ENCODE measurements at regions not wholly inside any gene's neighbourhood (a gene's known extent, or its start where the extent isn't known, plus 50 kb on each side); places are given as distances from the start of the nearest gene placed in this dataset.

- no peak for DNase-seq (ENCODE audit: extremely low spot score)
- TF ChIP-seq LEF1 (IDR thresholded peaks at IDR 0.05; ENCODE audit: borderline replicate concordance) (no peak), FOXM1 (IDR thresholded peaks at IDR 0.05; ENCODE audit: borderline replicate concordance) (no peak), TARDBP (IDR thresholded peaks at IDR 0.05) (no peak), CTBP1 (IDR thresholded peaks at IDR 0.05; ENCODE audit: borderline replicate concordance) (no peak), SUZ12 (IDR thresholded peaks at IDR 0.05) (no peak), ZNF384 (IDR thresholded peaks at IDR 0.05) (no peak), ARNT (IDR thresholded peaks at IDR 0.05) (no peak), NFRKB (IDR thresholded peaks at IDR 0.05) (no peak)
- TF ChIP-seq, protein P1, sequence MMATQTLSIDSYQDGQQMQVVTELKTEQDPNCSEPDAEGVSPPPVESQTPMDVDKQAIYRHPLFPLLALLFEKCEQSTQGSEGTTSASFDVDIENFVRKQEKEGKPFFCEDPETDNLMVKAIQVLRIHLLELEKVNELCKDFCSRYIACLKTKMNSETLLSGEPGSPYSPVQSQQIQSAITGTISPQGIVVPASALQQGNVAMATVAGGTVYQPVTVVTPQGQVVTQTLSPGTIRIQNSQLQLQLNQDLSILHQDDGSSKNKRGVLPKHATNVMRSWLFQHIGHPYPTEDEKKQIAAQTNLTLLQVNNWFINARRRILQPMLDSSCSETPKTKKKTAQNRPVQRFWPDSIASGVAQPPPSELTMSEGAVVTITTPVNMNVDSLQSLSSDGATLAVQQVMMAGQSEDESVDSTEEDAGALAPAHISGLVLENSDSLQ (IDR thresholded peaks at IDR 0.05): no peak
- POLR2A ChIA-PET: no interaction called here
- CTCF ChIA-PET: no interaction called here
Measured at GRCh38 chr20:1820138-1821079, 74.8 kb upstream of the SIRPA start.

DNA sequence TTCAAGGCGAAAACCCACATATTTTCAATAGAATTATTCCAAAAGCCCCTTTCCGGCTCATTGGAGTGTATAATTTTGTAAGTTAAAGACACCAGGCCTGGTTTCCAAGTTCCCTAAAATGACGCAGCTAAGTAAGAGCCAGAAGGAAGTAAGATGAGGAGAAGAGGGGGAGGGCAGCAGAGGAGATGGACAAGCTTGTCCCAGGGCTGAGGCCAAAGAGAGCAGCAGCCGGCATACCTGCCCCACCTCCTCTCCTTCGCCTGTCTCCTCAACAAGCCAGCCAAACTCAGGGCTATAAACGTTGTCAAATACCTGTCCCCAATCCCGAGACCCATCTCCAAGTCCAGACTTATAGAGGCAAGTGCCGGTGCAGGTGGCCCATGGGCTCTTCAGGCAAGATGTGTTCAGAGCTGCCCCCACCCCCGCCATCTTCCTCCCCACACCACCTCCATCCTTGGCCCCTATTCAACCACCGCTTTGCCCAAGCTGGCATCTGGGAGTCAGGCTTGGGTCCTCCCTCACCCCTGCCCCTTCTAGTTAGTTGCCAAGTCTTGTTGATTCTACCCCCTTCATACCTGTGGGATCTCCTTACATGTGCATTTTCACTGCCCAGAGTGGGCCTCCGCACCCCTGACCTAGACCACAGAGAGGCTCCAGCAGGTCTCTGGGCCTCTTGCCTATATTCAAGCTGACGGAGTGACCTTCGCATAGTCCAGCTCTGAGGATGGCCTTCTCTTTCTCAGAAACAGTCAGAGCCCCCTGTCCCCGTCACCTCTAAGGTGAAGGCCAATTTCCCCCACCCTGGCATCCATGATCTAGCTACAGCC lies 75.7 kb upstream of the SIRPA start:
- ChIA-PET POLR2A (no interaction called here), CTCF (no interaction called here)
- no peak for DNase-seq (ENCODE audit: extremely low spot score)
- TF ChIP-seq SUZ12 (IDR thresholded peaks at IDR 0.05) (no peak), ARNT (IDR thresholded peaks at IDR 0.05) (no peak), NFRKB (IDR thresholded peaks at IDR 0.05) (no peak), HDGF (IDR thresholded peaks at IDR 0.05; ENCODE audit: borderline replicate concordance) (no peak), FOXA1 (IDR thresholded peaks at IDR 0.05) (no peak), L3MBTL2 (conservative IDR thresholded peaks at IDR 0.05) (no peak), SP1 (IDR thresholded peaks at IDR 0.05) (no peak), BHLHE40 (IDR thresholded peaks at IDR 0.05; ENCODE audit: borderline replicate concordance) (no peak), CTBP1 (IDR thresholded peaks at IDR 0.05; ENCODE audit: borderline replicate concordance) (no peak), TARDBP (IDR thresholded peaks at IDR 0.05) (no peak), FOXM1 (IDR thresholded peaks at IDR 0.05; ENCODE audit: borderline replicate concordance) (no peak), ELF4 (IDR thresholded peaks at IDR 0.05) (no peak), FOXK2 (IDR thresholded peaks at IDR 0.05) (no peak), LEF1 (IDR thresholded peaks at IDR 0.05; ENCODE audit: borderline replicate concordance) (no peak), ZNF384 (IDR thresholded peaks at IDR 0.05) (no peak)
- TF ChIP-seq, protein P1 (IDR thresholded peaks at IDR 0.05): no peak

DNA sequence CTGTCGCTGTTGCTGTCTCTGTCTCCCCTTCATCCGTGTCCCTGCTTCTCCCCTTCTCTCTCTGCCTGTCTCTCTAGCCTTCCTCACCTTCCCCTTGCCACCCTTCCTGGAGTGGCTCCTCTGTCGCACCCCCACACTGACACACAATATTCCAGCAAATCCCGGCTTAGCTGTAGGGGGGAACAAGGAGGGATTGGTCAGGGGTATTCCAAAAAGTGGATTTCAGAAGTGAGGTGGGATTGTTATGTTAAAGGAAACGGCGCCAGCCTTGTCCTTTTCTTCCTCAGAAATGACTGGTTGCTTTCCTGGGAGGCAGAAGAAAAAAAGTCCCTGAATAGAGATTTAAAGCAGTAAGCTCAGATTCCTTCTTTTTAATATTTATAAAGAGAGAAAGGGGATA lies 76.3 kb upstream of the SIRPA start:
- POLR2A ChIA-PET: no interaction called here
- CTCF ChIA-PET: no interaction called here
- no peak for TF ChIP-seq FOXM1 (IDR thresholded peaks at IDR 0.05; ENCODE audit: borderline replicate concordance)
- no peak for DNase-seq (ENCODE audit: extremely low spot score)

DNA sequence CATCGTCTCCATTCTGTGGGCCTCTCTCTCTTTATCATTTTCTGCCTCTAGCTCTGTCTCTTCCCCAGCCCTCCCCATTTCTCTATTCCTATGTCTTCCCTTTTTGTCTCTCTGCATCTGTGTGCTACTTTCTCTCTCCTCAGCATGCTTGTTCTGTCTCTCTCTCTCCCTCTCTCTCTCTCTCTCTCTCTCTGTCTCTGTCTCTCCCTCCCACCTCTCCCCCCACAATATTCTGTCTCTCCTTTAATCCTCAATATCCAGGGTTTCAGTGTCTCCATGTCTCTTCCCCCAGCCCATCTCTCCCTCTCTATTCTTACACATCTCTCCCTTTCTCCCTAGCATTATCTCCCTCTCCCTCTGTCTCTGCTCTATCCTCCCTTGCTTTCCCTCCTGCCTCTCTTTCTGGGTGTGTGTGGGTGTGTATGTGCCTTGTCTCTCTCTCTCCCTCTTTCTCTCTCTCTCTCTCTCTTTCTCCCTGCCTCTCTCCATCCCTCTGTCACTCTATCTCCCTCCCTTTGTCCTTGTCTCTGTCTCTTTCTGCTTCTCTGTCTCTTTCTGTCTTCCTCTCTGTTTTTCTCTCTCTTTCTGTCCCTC lies 76.9 kb upstream of the SIRPA start:
- ChIA-PET POLR2A (no interaction called here), CTCF (no interaction called here)
- TF ChIP-seq FOXA1 (IDR thresholded peaks at IDR 0.05): no peak
- TF ChIP-seq FOXK2 (IDR thresholded peaks at IDR 0.05): no peak
- TF ChIP-seq, protein P1 (IDR thresholded peaks at IDR 0.05): no peak
- TF ChIP-seq L3MBTL2 (conservative IDR thresholded peaks at IDR 0.05): no peak
- TF ChIP-seq SUZ12 (IDR thresholded peaks at IDR 0.05): no peak
- no peak for TF ChIP-seq FOXM1 (IDR thresholded peaks at IDR 0.05; ENCODE audit: borderline replicate concordance)
- TF ChIP-seq HDGF (IDR thresholded peaks at IDR 0.05; ENCODE audit: borderline replicate concordance): no peak
- no peak for TF ChIP-seq LEF1 (IDR thresholded peaks at IDR 0.05; ENCODE audit: borderline replicate concordance)
- TF ChIP-seq TARDBP (IDR thresholded peaks at IDR 0.05): no peak
- TF ChIP-seq SP1 (IDR thresholded peaks at IDR 0.05): no peak
- TF ChIP-seq ARNT (IDR thresholded peaks at IDR 0.05): no peak
- DNase-seq (ENCODE audit: extremely low spot score): no peak

- no peak for DNase-seq (ENCODE audit: extremely low spot score)
- ChIA-PET CTCF (no interaction called here), POLR2A (no interaction called here)
- TF ChIP-seq CTBP1 (IDR thresholded peaks at IDR 0.05; ENCODE audit: borderline replicate concordance) (no peak), SUZ12 (IDR thresholded peaks at IDR 0.05) (no peak), FOXA1 (IDR thresholded peaks at IDR 0.05) (no peak), SP1 (IDR thresholded peaks at IDR 0.05) (no peak), LEF1 (IDR thresholded peaks at IDR 0.05; ENCODE audit: borderline replicate concordance) (no peak), HDGF (IDR thresholded peaks at IDR 0.05; ENCODE audit: borderline replicate concordance) (no peak), ZNF384 (IDR thresholded peaks at IDR 0.05) (no peak), BHLHE40 (IDR thresholded peaks at IDR 0.05; ENCODE audit: borderline replicate concordance) (no peak), FOXK2 (IDR thresholded peaks at IDR 0.05) (no peak), FOXM1 (IDR thresholded peaks at IDR 0.05; ENCODE audit: borderline replicate concordance) (no peak), TARDBP (IDR thresholded peaks at IDR 0.05) (no peak), ELF4 (IDR thresholded peaks at IDR 0.05) (no peak), NFRKB (IDR thresholded peaks at IDR 0.05) (no peak), L3MBTL2 (conservative IDR thresholded peaks at IDR 0.05) (no peak), ARNT (IDR thresholded peaks at IDR 0.05) (no peak)
- TF ChIP-seq, protein P1 (IDR thresholded peaks at IDR 0.05): no peak
Measured at GRCh38 chr20:1817577-1818211, 77.5 kb upstream of the SIRPA start.

All from HEK293T (cell line).